HAP-1 (cell line): ENCODE measurements at regions not wholly inside any gene's neighbourhood (a gene's known extent, or its start where the extent isn't known, plus 50 kb on each side); places are given as distances from the start of the nearest gene placed in this dataset.
"Not testable (repeated sequence)": the region's sequence is repeated elsewhere in the genome, so short reads cannot be mapped to it uniquely, and the experiment has no call there.

Experiments used
- DNase-seq, 2 experiments: peaks; one replicate each; pipeline ENCODE4 v3.0.0-alpha.2; 2016 to 2020; ENCODE audit warnings: low spot score in 2 of 2
- H3K27me3 ChIP-seq: fragments of 250-450 bp; sonication (Bioruptor Pico); 2 replicates; pipeline ENCODE4 v1.5.1; 2020; ENCODE audit warnings: low read depth, mild to moderate bottlenecking, moderate library complexity
- H3K36me3 ChIP-seq: fragments of 250-450 bp; sonication (Bioruptor Pico); replicated peaks from 2 replicates; pipeline ENCODE4 v1.5.1; 2020; ENCODE audit warnings: mild to moderate bottlenecking
- H3K4me1 ChIP-seq: fragments of 250-450 bp; sonication (Bioruptor Pico); 2 replicates; pipeline ENCODE4 v1.5.1; 2020; ENCODE audit warnings: mild to moderate bottlenecking
- H3K4me3 ChIP-seq: fragments of 250-450 bp; sonication (Bioruptor Pico); 2 replicates; pipeline ENCODE4 v1.5.1; 2020; ENCODE audit warnings: mild to moderate bottlenecking, moderate library complexity
- H3K9me3 ChIP-seq: fragments of 250-450 bp; sonication (Bioruptor Pico); 2 replicates; pipeline ENCODE4 v1.5.1; 2020; ENCODE audit warnings: mild to moderate bottlenecking, moderate library complexity
- in situ Hi-C: fragments of 300-500 bp; cut with MboI; formaldehyde crosslinking; loops from 3 replicates; pipeline ENCODE4 v1.14.3; 2020; ENCODE audit warnings: low sequenced_read_pairs, inconsistent platforms, mixed read lengths

GRCh38 chr4:12084690-12085089, 656.0 kb upstream of the HS3ST1 start:
- in situ Hi-C loops, result no loop called here
- no peaks in the 10 kb centered on the region for H3K36me3 ChIP-seq
- H3K4me1 ChIP-seq, result no peaks in the 10 kb centered on the region

DNA sequence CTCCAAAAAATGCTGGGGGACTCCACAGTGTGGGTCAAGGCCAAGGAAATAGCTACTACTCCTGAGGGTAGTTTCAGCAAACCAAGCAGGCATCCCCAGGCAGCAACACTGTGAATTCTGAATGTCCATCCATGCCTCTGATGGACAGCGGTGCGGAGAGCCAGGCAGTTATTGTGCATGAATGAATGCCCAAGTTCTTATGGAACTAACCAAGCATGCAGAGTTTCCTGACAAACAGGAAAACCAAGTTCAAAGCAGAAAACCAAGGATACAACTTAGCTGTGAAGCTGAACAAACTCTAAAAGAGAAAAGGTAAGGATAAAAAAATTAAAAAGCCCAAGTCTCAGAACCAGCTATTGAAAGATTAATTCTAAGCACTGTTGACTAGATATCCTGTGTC, 642.6 kb upstream of the HS3ST1 start:
- Histone ChIP-seq H3K9me3 (no peaks in the 10 kb centered on the region), H3K27me3 (no peaks in the 10 kb centered on the region), H3K4me1 (no peaks in the 10 kb centered on the region), H3K36me3 (no peaks in the 10 kb centered on the region), H3K4me3 (no peak overlapping the region)
- DNase-seq, result no peak
- in situ Hi-C loops, result no loop called here

More at GRCh38 chr4:12084690-12085089, 656.0 kb upstream of the HS3ST1 start:
- no peak for DNase-seq
- Histone ChIP-seq H3K4me3 (no peak overlapping the region), H3K27me3 (no peaks in the 10 kb centered on the region), H3K9me3 (no peaks in the 10 kb centered on the region)

- in situ Hi-C loops, result no loop called here
- no peak for DNase-seq
- H3K27me3 ChIP-seq, result no peaks in the 10 kb centered on the region
- no peaks in the 10 kb centered on the region for H3K4me1 ChIP-seq
- no peak overlapping the region for H3K4me3 ChIP-seq
- H3K9me3 ChIP-seq, result no peaks in the 10 kb centered on the region
- H3K36me3 ChIP-seq, result no peaks in the 10 kb centered on the region
Measured at GRCh38 chr4:12053966-12054365, 625.3 kb upstream of the HS3ST1 start.

GRCh38 chr4:12053556-12053955, 624.9 kb upstream of the HS3ST1 start:
- H3K4me1 ChIP-seq, result no peaks in the 10 kb centered on the region
- in situ Hi-C loops, result no loop called here
- H3K4me3 ChIP-seq, result no peak overlapping the region
- H3K27me3 ChIP-seq, result no peaks in the 10 kb centered on the region
- no peaks in the 10 kb centered on the region for H3K9me3 ChIP-seq
- H3K36me3 ChIP-seq, result no peaks in the 10 kb centered on the region
- no peak for DNase-seq

GRCh38 chr4:12050357-12050756, 621.7 kb upstream of the HS3ST1 start:
- H3K27me3 ChIP-seq, result no peaks in the 10 kb centered on the region
- no peaks in the 10 kb centered on the region for H3K36me3 ChIP-seq
- no peaks in the 10 kb centered on the region for H3K4me1 ChIP-seq
- H3K9me3 ChIP-seq, result no peaks in the 10 kb centered on the region
- no peak for DNase-seq
- no peak overlapping the region for H3K4me3 ChIP-seq
- in situ Hi-C loops, result no loop called here

- Histone ChIP-seq H3K4me3 (no peak overlapping the region), H3K4me1 (no peaks in the 10 kb centered on the region), H3K27me3 (no peaks in the 10 kb centered on the region), H3K36me3 (no peaks in the 10 kb centered on the region), H3K9me3 (no peaks in the 10 kb centered on the region)
- no peak for DNase-seq
- in situ Hi-C loops, result no loop called here
Measured at GRCh38 chr4:12042818-12043217, 614.1 kb upstream of the HS3ST1 start.

DNA sequence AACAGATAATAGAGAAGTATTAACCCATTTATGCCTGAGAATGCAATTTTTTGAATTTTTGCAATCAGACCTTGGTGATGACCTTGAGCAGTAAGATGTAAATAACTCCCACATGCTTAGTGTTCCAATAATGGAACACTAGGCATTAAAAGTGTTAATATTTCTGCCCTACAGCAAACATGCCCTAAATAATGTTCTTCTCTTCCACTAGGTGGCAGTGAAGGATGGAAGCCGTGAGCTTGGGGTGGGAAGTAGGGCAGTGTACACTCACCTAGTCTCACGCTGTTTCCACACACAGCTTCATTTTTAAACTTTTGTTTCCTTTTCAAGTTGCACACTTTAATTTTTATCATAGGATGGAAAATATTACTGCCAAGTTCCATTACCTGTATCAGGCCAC, 613.1 kb upstream of the HS3ST1 start:
- Histone ChIP-seq H3K4me3 (no peak overlapping the region), H3K36me3 (no peaks in the 10 kb centered on the region), H3K9me3 (no peaks in the 10 kb centered on the region), H3K27me3 (no peaks in the 10 kb centered on the region), H3K4me1 (no peaks in the 10 kb centered on the region)
- no peak for DNase-seq
- in situ Hi-C loops, result no loop called here

DNA sequence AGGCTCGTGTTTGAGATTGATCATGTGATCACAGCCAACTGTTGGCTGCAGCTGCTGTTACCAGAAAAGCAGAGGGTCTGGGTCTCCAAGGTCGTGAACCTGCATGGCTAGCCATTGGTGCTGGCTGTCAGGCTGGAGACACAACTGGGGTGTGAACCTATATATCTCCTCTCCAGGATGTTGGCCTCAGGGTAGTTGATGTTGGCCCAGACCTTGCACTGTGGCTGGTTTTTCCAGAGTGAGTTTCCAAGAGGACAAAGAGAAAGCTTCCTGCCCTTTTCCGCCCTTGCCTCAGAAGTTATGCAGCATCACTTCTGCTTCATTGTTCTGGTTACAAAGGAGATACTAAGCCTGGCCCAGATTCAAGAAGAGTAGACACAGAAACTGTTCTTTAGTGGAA, 607.8 kb upstream of the HS3ST1 start:
- Histone ChIP-seq H3K27me3 (no peaks in the 10 kb centered on the region), H3K4me1 (no peaks in the 10 kb centered on the region), H3K9me3 (no peaks in the 10 kb centered on the region), H3K4me3 (no peak overlapping the region), H3K36me3 (no peaks in the 10 kb centered on the region)
- in situ Hi-C loops, result no loop called here
- DNase-seq, result no peak

GRCh38 chr4:12028258-12028657, 599.6 kb upstream of the HS3ST1 start:
- Histone ChIP-seq H3K4me3 (no peak overlapping the region), H3K9me3 (no peaks in the 10 kb centered on the region), H3K4me1 (no peaks in the 10 kb centered on the region), H3K36me3 (no peaks in the 10 kb centered on the region), H3K27me3 (no peaks in the 10 kb centered on the region)
- DNase-seq, result no peak
- in situ Hi-C loops, result no loop called here

DNA sequence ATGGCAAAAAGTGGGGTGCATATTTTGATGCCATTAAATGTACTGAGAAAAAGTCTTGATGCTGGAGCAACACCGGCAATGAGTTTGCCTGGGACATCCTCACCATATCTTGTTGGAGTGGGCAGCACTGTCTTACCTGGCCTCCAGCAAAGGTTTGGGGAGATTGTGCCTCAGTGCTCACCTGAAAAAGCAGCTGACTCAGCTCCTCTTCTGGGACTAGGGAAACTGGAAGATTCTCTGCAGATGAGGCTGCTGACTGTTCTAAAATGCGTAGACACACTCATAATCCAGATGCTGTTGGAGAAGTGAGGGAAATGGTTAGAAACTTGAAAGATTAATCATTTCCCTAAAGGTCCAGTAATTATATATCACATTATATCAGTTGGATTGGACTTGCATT, 593.7 kb upstream of the HS3ST1 start:
- H3K36me3 ChIP-seq, result no peaks in the 10 kb centered on the region
- no peaks in the 10 kb centered on the region for H3K27me3 ChIP-seq
- in situ Hi-C loops, result no loop called here
- no peaks in the 10 kb centered on the region for H3K4me1 ChIP-seq
- no peak for DNase-seq
- H3K9me3 ChIP-seq, result no peaks in the 10 kb centered on the region
- H3K4me3 ChIP-seq, result no peak overlapping the region

- no peak for DNase-seq
- H3K36me3 ChIP-seq, result no peaks in the 10 kb centered on the region
- H3K9me3 ChIP-seq, result no peaks in the 10 kb centered on the region
- in situ Hi-C loops, result no loop called here
- H3K4me3 ChIP-seq, result no peak overlapping the region
- H3K27me3 ChIP-seq, result no peaks in the 10 kb centered on the region
- no peaks in the 10 kb centered on the region for H3K4me1 ChIP-seq
Measured at GRCh38 chr4:12016729-12017128, 588.0 kb upstream of the HS3ST1 start.

GRCh38 chr4:12005471-12005870, 576.8 kb upstream of the HS3ST1 start:
- Histone ChIP-seq H3K4me1 (no peaks in the 10 kb centered on the region), H3K27me3 (no peaks in the 10 kb centered on the region), H3K9me3 (no peaks in the 10 kb centered on the region), H3K4me3 (no peak overlapping the region), H3K36me3 (no peaks in the 10 kb centered on the region)
- in situ Hi-C loops, result no loop called here
- no peak for DNase-seq

GRCh38 chr4:11996581-11996980, 567.9 kb upstream of the HS3ST1 start:
- DNase-seq, H3K27me3 ChIP-seq, H3K4me1 ChIP-seq, H3K36me3 ChIP-seq, H3K4me3 ChIP-seq, in situ Hi-C loops, H3K9me3 ChIP-seq: not testable (repeated sequence)

GRCh38 chr4:11976726-11977263, 548.1 kb upstream of the HS3ST1 start:
- Histone ChIP-seq H3K9me3 (no peaks in the 10 kb centered on the region), H3K27me3 (no peaks in the 10 kb centered on the region), H3K4me1 (no peaks in the 10 kb centered on the region), H3K36me3 (no peaks in the 10 kb centered on the region), H3K4me3 (no peak overlapping the region)
- DNase-seq, result no peak
- in situ Hi-C loops, result no loop called here

DNA sequence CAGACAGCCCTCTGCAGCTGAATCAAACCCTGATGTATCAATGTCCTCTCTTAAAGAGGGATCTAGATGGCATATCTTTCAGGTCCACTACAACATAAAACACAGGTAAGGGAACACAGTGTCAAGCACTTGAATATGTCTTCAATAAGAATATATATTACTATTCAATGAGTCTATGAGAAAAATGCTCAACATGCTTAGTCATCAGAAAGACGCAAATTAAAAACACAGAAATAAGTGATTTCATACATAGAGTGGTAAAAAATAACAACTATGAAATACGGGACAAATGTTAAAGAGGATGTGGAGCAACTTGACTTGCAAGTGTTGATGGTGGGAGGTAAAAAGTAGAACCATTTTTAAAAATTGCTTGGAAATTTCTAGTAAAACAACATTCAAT, 544.6 kb upstream of the HS3ST1 start:
- DNase-seq, result no peak
- H3K27me3 ChIP-seq, result no peaks in the 10 kb centered on the region
- H3K4me1 ChIP-seq, result no peaks in the 10 kb centered on the region
- no peaks in the 10 kb centered on the region for H3K36me3 ChIP-seq
- no peak overlapping the region for H3K4me3 ChIP-seq
- in situ Hi-C loops, result no loop called here
- H3K9me3 ChIP-seq, result no peaks in the 10 kb centered on the region
